MCF 10A (cell line): ENCODE measurements at regions not wholly inside any gene's neighbourhood (a gene's known extent, or its start where the extent isn't known, plus 50 kb on each side); places are given as distances from the start of the nearest gene placed in this dataset.

ENCODE experiments used
- BruUV-seq: library from RNA; stranded (reverse); fragments of 400-500 nt; replicated peaks from 2 replicates; lab custom pipeline; 2021; lab: Mats Ljungman, UMichigan
- CTCF ChIA-PET: fragments of 300-600 bp; sonication (Branson Sonifier 250); formaldehyde crosslinking; extraction: SDS; loops from one replicate; lab custom pipeline; 2021; ENCODE audit warnings: antibody characterized with exemption, inconsistent platforms; lab: Yijun Ruan, JAX
- POLR2A ChIA-PET: fragments of 300-600, 350-650 bp; sonication (Branson Sonifier 250); formaldehyde crosslinking; extraction: SDS; loops from one replicate; lab custom pipeline; 2020; ENCODE audit warnings: antibody characterized with exemption, inconsistent platforms; lab: Yijun Ruan, JAX
- DNase-seq: peaks from one replicate; pipeline ENCODE4 v3.0.0-alpha.2; 2018; ENCODE audit not compliant: unreplicated experiment
- H3K27ac Mint-ChIP-seq: one replicate; pipeline ENCODE4 v1.8.0; 2022; ENCODE audit warnings: mild to moderate bottlenecking, low read depth, mixed read lengths; ENCODE audit not compliant: unreplicated experiment
- H3K27me3 Mint-ChIP-seq: one replicate; pipeline ENCODE4 v1.8.0; 2022; ENCODE audit warnings: mixed read lengths; ENCODE audit not compliant: insufficient read depth, unreplicated experiment
- H3K36me3 Mint-ChIP-seq: one replicate; pipeline ENCODE4 v1.8.0; 2022; ENCODE audit warnings: mild to moderate bottlenecking, moderate library complexity, mixed read lengths; ENCODE audit not compliant: insufficient read depth, unreplicated experiment
- H3K4me1 Mint-ChIP-seq: one replicate; pipeline ENCODE4 v1.8.0; 2022; ENCODE audit warnings: mixed read lengths; ENCODE audit not compliant: insufficient read depth, unreplicated experiment
- H3K4me3 Mint-ChIP-seq: one replicate; pipeline ENCODE4 v1.8.0; 2022; ENCODE audit warnings: mild to moderate bottlenecking, moderate library complexity, mixed read lengths; ENCODE audit not compliant: unreplicated experiment
- H3K9me3 Mint-ChIP-seq: one replicate; pipeline ENCODE4 v1.8.0; 2022; ENCODE audit warnings: mixed read lengths; ENCODE audit not compliant: unreplicated experiment
- CTCF ChIP-seq: fragments of 200-600 bp; IDR thresholded peaks from one replicate; pipeline ENCODE4 v1.8.0; 2022; ENCODE audit warnings: antibody characterized with exemption, mild to moderate bottlenecking; ENCODE audit not compliant: unreplicated experiment
- intact Hi-C: fragments of 100-400 bp; cut with micrococcal nuclease; formaldehyde crosslinking; loops from 2 replicates; pipeline ENCODE4 v1.14.1; 2022

DNA sequence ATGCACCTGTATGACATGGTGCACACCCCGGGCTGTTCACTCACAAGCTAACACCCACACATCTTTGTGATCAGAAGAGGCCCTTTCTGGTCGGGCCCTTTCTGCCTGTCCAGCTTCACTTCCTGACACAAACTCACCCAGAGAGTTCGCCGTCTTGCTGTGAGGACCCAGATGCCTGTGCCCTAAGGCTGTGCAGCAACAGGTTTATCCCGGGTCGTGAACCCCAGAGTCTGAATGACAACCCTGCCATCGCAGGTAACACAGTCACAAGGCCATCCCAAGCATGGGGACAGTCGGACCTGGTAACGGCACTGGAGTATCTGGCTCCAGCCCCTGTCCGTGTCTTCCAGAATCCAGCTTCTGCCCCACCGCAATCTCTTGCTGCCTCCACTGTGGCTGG is 235.1 kb downstream of the BUD13 start:
- no peak for DNase-seq
- no peaks in the 10 kb centered on the region for H3K36me3 Mint-ChIP-seq
- no peaks in the 10 kb centered on the region for H3K4me1 Mint-ChIP-seq
- H3K9me3 Mint-ChIP-seq, result no peaks in the 10 kb centered on the region
- POLR2A ChIA-PET, result no interaction called here
- peaks cover 23% of the 10 kb centered on the region for H3K27me3 Mint-ChIP-seq
- CTCF ChIA-PET, result interaction anchor here (0.9 kb wide), 1 partner anchor 27 kb away, joined by 3 read pairs; no protein-coding TSS in a partner anchor
- TF ChIP-seq CTCF, result no peak
- no TSS peak for BruUV-seq
- H3K27ac Mint-ChIP-seq, result no peak overlapping the region
- intact Hi-C loops, result no loop called here
- H3K4me3 Mint-ChIP-seq, result no peak overlapping the region

GRCh38 chr11:116537121-116537520 is 235.7 kb downstream of the BUD13 start:
- no peak for DNase-seq
- ChIA-PET POLR2A (no interaction called here), CTCF (no interaction called here)
- H3K4me3 Mint-ChIP-seq, result no peak overlapping the region
- peaks cover 29% of the 10 kb centered on the region for H3K27me3 Mint-ChIP-seq
- H3K36me3 Mint-ChIP-seq, result no peaks in the 10 kb centered on the region
- intact Hi-C loops, result no loop called here
- H3K9me3 Mint-ChIP-seq, result no peaks in the 10 kb centered on the region
- TF ChIP-seq CTCF, result no peak
- no TSS peak for BruUV-seq
- no peak overlapping the region for H3K27ac Mint-ChIP-seq
- H3K4me1 Mint-ChIP-seq, result no peaks in the 10 kb centered on the region

DNA sequence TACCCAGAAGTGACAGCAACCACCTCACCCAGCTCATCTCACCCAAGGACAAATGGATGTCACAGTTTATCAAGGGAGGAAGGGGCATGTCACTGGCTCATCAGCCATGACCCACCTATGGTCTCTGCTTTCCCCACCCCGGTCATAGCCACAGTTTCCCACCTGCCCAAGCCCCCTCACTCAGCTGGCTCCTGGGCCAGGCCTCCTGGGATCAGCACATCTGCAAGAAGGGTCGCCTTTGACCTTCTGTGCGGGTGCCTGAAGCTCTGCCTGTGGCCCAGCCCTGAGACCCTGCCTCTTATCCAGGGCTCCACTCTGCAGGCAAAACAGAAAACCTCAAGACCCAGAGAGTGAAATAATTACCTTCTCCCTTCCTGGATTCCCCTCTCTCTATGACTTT is 236.4 kb downstream of the BUD13 start:
- BruUV-seq, result no TSS peak
- H3K27ac Mint-ChIP-seq, result no peak overlapping the region

DNA sequence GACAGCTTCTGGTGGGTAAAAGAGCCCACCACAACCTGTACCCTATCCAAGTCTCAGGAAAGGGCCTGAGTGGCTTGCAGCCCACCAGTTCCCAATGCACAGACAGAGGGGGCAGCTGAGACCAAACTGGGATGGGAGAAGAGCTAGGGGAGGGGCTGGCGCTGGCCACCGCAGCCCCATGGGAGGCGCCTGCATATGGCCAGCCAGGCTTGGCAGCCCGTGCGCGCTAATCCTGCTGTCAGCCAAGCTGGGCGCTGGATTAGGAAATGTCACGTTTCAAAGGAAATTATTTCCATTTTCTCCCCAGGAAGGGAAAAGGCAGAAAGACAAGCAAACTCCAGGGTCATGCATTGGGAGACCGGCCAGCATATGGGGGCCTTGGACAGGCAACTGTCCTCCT is 236.8 kb downstream of the BUD13 start:
- CTCF ChIA-PET, result no interaction called here
- POLR2A ChIA-PET, result interaction anchor here (0.6 kb wide), 1 partner anchor 68 kb away, joined by 3 read pairs; no protein-coding TSS in a partner anchor
- no peak overlapping the region for H3K4me3 Mint-ChIP-seq

More for the DNA sequence above, 236.4 kb downstream of the BUD13 start:
- no peaks in the 10 kb centered on the region for H3K9me3 Mint-ChIP-seq
- POLR2A ChIA-PET, result no interaction called here
- no peak for TF ChIP-seq CTCF
- intact Hi-C loops, result no loop called here
- H3K27me3 Mint-ChIP-seq, result peaks cover 36% of the 10 kb centered on the region
- CTCF ChIA-PET, result no interaction called here
- H3K4me1 Mint-ChIP-seq, result no peaks in the 10 kb centered on the region
- H3K4me3 Mint-ChIP-seq, result no peak overlapping the region
- no peaks in the 10 kb centered on the region for H3K36me3 Mint-ChIP-seq
- no peak for DNase-seq

More for the DNA sequence above, 236.8 kb downstream of the BUD13 start:
- DNase-seq, result no peak
- H3K27me3 Mint-ChIP-seq, result peaks cover 40% of the 10 kb centered on the region
- H3K4me1 Mint-ChIP-seq, result no peaks in the 10 kb centered on the region
- no TSS peak for BruUV-seq
- TF ChIP-seq CTCF, result no peak
- no peaks in the 10 kb centered on the region for H3K36me3 Mint-ChIP-seq
- intact Hi-C loops, result no loop called here
- H3K9me3 Mint-ChIP-seq, result peaks cover 3% of the 10 kb centered on the region
- no peak overlapping the region for H3K27ac Mint-ChIP-seq
